GM06990 (cell line): ENCODE measurements at regions not wholly inside any gene's neighbourhood (a gene's known extent, or its start where the extent isn't known, plus 50 kb on each side); places are given as distances from the start of the nearest gene placed in this dataset.

Source experiments
- DNase-seq: peaks from one replicate; pipeline ENCODE4 v3.0.0-alpha.2; 2011; ENCODE audit not compliant: insufficient read length; ENCODE audit errors: extremely low read depth
- H3K27me3 ChIP-seq: replicated peaks from 2 replicates; pipeline ENCODE4 v1.6.0; 2011; ENCODE audit warnings: low read length; ENCODE audit not compliant: control insufficient read depth, insufficient read depth
- H3K36me3 ChIP-seq: 2 replicates; pipeline ENCODE4 v1.5.1; 2011; ENCODE audit warnings: low read length; ENCODE audit not compliant: control insufficient read depth, insufficient read depth
- H3K4me3 ChIP-seq: replicated peaks from 2 replicates; pipeline ENCODE4 v1.5.1; 2011; ENCODE audit warnings: low read depth, mild to moderate bottlenecking, control low read depth, low read length
- TF ChIP-seq, protein P1 (sequence below): IDR thresholded peaks from 2 replicates; pipeline ENCODE4 v1.5.1; 2011; ENCODE audit warnings: low read length, control low read depth, mild to moderate bottlenecking, inconsistent platforms; ENCODE audit not compliant: insufficient read depth, poor library complexity, severe bottlenecking

GRCh38 chr3:27986234-27986879, 255.1 kb upstream of the CMC1 start:
- no peak for DNase-seq
- TF ChIP-seq, protein P1, sequence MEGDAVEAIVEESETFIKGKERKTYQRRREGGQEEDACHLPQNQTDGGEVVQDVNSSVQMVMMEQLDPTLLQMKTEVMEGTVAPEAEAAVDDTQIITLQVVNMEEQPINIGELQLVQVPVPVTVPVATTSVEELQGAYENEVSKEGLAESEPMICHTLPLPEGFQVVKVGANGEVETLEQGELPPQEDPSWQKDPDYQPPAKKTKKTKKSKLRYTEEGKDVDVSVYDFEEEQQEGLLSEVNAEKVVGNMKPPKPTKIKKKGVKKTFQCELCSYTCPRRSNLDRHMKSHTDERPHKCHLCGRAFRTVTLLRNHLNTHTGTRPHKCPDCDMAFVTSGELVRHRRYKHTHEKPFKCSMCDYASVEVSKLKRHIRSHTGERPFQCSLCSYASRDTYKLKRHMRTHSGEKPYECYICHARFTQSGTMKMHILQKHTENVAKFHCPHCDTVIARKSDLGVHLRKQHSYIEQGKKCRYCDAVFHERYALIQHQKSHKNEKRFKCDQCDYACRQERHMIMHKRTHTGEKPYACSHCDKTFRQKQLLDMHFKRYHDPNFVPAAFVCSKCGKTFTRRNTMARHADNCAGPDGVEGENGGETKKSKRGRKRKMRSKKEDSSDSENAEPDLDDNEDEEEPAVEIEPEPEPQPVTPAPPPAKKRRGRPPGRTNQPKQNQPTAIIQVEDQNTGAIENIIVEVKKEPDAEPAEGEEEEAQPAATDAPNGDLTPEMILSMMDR: no peak
- Histone ChIP-seq H3K27me3 (no peaks in the 10 kb centered on the region), H3K4me3 (no peak overlapping the region), H3K36me3 (no peaks in the 10 kb centered on the region)

DNA sequence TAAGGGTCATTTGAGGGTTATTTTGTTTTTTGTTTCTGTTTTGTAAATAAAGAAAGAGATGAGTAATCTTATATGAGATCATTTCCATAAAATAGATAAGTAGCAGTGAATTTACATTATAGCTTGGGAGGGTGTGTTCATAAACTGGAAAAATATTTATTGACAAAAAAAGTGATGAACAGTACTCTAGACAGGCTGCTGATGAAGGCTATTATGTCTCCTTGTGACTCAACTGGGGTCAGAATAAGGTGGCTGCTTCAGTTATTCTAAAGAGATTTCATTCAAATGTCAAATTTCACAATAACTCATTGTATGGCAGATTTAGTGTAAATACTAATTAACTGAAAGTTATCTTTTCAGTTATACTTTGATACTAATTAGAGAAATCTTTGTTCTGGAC, 251.1 kb upstream of the CMC1 start:
- Histone ChIP-seq H3K27me3 (no peaks in the 10 kb centered on the region), H3K36me3 (no peaks in the 10 kb centered on the region), H3K4me3 (no peak overlapping the region)
- no peak for DNase-seq
- TF ChIP-seq, protein P1: no peak

- Histone ChIP-seq H3K36me3 (no peaks in the 10 kb centered on the region), H3K27me3 (no peaks in the 10 kb centered on the region), H3K4me3 (no peak overlapping the region)
- TF ChIP-seq, protein P1: no peak
- DNase-seq: no peak
These were observed 250.6 kb upstream of the CMC1 start for GRCh38 chr3:27990837-27991236.

DNA sequence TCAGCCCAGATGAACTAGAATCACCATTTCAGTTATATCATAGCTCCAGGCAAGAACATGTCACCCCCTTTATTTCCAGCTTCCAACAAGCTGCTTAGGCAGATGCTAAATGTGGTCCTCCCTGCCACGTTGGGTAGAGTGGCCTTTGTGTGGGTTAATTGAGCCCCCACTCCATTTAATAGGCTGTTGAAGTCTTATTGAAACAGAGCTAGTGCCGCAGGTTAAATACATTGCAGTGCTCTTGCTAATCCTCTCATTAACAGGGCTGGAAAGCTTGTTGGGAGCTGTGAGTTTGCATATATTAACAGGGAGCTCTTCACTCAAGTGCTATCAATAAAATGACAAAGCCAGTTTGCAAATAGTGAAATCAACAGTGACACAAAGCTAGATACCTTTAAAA, 248.4 kb upstream of the CMC1 start:
- H3K36me3 ChIP-seq: no peaks in the 10 kb centered on the region
- no peaks in the 10 kb centered on the region for H3K27me3 ChIP-seq
- no peak for DNase-seq
- TF ChIP-seq, protein P1: no peak
- no peak overlapping the region for H3K4me3 ChIP-seq

- Histone ChIP-seq H3K36me3 (no peaks in the 10 kb centered on the region), H3K27me3 (no peaks in the 10 kb centered on the region), H3K4me3 (no peak overlapping the region)
- no peak for DNase-seq
- TF ChIP-seq, protein P1: no peak
These were observed 240.8 kb upstream of the CMC1 start for GRCh38 chr3:28000608-28001007.

GRCh38 chr3:28008235-28008634, 233.2 kb upstream of the CMC1 start:
- DNase-seq: no peak
- H3K36me3 ChIP-seq: no peaks in the 10 kb centered on the region
- no peaks in the 10 kb centered on the region for H3K27me3 ChIP-seq
- no peak overlapping the region for H3K4me3 ChIP-seq
- TF ChIP-seq, protein P1: no peak
